Calu3 (cell line): ENCODE measurements at regions not wholly inside any gene's neighbourhood (a gene's known extent, or its start where the extent isn't known, plus 50 kb on each side); places are given as distances from the start of the nearest gene placed in this dataset.

ENCODE experiments used
- BruUV-seq: library from RNA; stranded (reverse); fragments of 400-500 nt; replicated peaks from 2 replicates; lab custom pipeline; 2021; lab: Mats Ljungman, UMichigan
- CTCF ChIA-PET: fragments of 300-600 bp; sonication (Branson Sonifier 250); formaldehyde crosslinking; loops from one replicate; lab custom pipeline; 2022; ENCODE audit warnings: antibody characterized with exemption; lab: Charles Lee
- DNase-seq: peaks from one replicate; pipeline ENCODE4 v3.0.0; 2022
- H3K27ac Mint-ChIP-seq: one replicate; pipeline ENCODE4 v1.8.0; 2022; ENCODE audit warnings: mixed read lengths; ENCODE audit not compliant: unreplicated experiment
- H3K27me3 Mint-ChIP-seq: one replicate; pipeline ENCODE4 v1.8.0; 2022; ENCODE audit warnings: mixed read lengths; ENCODE audit not compliant: unreplicated experiment
- H3K36me3 Mint-ChIP-seq: one replicate; pipeline ENCODE4 v1.8.0; 2022; ENCODE audit warnings: mild to moderate bottlenecking, moderate library complexity, mixed read lengths; ENCODE audit not compliant: insufficient read depth, unreplicated experiment
- H3K4me1 Mint-ChIP-seq: one replicate; pipeline ENCODE4 v1.8.0; 2022; ENCODE audit warnings: mild to moderate bottlenecking, low read depth, mixed read lengths; ENCODE audit not compliant: unreplicated experiment
- H3K4me3 Mint-ChIP-seq: one replicate; pipeline ENCODE4 v1.8.0; 2022; ENCODE audit warnings: mild to moderate bottlenecking, low read depth, moderate library complexity, mixed read lengths; ENCODE audit not compliant: unreplicated experiment
- H3K9me3 Mint-ChIP-seq: one replicate; pipeline ENCODE4 v1.8.0; 2022; ENCODE audit warnings: low read depth, mixed read lengths; ENCODE audit not compliant: unreplicated experiment
- intact Hi-C: fragments of 100-400 bp; cut with micrococcal nuclease; formaldehyde crosslinking; loops from one replicate; pipeline ENCODE4 v1.10.0; 2022; ENCODE audit not compliant: unreplicated experiment
- TF ChIP-seq, protein P1 (sequence below): fragments of 200-600 bp; IDR thresholded peaks from one replicate; pipeline ENCODE4 v1.8.0; 2022; ENCODE audit warnings: antibody characterized with exemption; ENCODE audit not compliant: unreplicated experiment

DNA sequence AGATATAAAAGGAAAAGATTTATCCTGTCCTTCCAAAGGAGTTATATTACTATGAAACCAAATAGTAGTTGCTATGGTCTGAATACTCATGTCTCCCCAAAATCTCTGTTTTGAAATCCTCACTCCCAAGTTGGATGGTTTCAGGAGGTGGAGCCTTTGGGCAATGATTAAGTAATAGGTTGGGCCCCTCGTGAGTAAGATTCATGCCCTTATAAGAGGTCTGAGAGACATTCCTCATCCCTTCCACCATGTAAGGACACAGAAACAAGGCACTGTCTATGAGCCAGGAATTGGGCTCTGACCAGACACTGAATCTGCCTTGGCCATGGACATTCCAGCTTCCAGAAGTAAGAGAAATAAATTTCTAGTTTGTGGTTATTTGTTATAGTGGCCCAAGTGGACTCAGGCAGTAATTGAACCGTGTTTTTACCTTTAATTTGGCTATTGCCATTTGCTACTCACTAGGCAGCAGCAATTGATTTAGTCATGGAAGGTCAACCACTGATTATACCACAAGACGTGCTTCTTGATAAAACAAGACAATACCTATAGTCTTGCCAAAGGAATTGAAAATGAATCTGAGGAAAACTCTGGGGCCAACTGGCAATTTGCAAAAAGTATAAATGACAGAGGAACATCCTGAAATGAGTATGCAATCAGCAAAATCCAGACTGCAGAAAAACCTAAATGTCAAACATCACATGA, 717.4 kb upstream of the SPRY2 start:
- no peaks in the 10 kb centered on the region for H3K36me3 Mint-ChIP-seq
- DNase-seq, result no peak
- no peak overlapping the region for H3K27ac Mint-ChIP-seq
- no peak overlapping the region for H3K4me3 Mint-ChIP-seq
- no peaks in the 10 kb centered on the region for H3K9me3 Mint-ChIP-seq
- H3K4me1 Mint-ChIP-seq, result no peaks in the 10 kb centered on the region
- H3K27me3 Mint-ChIP-seq, result no peaks in the 10 kb centered on the region
- BruUV-seq, result no TSS peak
- intact Hi-C loops, result no loop called here
- CTCF ChIA-PET, result no interaction called here
- TF ChIP-seq, protein P1, sequence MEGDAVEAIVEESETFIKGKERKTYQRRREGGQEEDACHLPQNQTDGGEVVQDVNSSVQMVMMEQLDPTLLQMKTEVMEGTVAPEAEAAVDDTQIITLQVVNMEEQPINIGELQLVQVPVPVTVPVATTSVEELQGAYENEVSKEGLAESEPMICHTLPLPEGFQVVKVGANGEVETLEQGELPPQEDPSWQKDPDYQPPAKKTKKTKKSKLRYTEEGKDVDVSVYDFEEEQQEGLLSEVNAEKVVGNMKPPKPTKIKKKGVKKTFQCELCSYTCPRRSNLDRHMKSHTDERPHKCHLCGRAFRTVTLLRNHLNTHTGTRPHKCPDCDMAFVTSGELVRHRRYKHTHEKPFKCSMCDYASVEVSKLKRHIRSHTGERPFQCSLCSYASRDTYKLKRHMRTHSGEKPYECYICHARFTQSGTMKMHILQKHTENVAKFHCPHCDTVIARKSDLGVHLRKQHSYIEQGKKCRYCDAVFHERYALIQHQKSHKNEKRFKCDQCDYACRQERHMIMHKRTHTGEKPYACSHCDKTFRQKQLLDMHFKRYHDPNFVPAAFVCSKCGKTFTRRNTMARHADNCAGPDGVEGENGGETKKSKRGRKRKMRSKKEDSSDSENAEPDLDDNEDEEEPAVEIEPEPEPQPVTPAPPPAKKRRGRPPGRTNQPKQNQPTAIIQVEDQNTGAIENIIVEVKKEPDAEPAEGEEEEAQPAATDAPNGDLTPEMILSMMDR, result no peak

DNA sequence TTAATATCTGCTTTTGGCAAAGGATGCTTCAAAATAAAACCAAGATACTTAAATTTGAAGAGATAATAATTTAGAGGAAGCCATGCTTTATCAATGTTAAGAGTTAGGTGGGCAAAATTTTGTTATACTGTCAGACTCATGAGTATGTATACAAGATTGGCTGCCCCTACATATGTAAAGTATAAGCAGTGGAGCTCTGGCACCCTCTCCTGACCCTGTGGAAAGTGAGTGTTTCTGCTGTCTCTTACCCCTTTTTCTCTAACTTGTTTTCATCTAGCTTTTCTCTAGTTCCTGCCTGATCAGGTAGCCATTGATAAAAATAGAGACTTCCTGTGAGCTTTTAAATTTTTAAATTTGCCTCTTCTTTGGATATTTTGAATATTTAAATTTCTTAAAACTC, 710.9 kb upstream of the SPRY2 start:
- TF ChIP-seq, protein P1, result no peak
- no peak for DNase-seq
- no peaks in the 10 kb centered on the region for H3K27me3 Mint-ChIP-seq
- no peak overlapping the region for H3K27ac Mint-ChIP-seq
- no TSS peak for BruUV-seq
- no peak overlapping the region for H3K4me3 Mint-ChIP-seq
- H3K36me3 Mint-ChIP-seq, result no peaks in the 10 kb centered on the region
- no peaks in the 10 kb centered on the region for H3K4me1 Mint-ChIP-seq
- intact Hi-C loops, result no loop called here
- CTCF ChIA-PET, result no interaction called here
- no peaks in the 10 kb centered on the region for H3K9me3 Mint-ChIP-seq

DNA sequence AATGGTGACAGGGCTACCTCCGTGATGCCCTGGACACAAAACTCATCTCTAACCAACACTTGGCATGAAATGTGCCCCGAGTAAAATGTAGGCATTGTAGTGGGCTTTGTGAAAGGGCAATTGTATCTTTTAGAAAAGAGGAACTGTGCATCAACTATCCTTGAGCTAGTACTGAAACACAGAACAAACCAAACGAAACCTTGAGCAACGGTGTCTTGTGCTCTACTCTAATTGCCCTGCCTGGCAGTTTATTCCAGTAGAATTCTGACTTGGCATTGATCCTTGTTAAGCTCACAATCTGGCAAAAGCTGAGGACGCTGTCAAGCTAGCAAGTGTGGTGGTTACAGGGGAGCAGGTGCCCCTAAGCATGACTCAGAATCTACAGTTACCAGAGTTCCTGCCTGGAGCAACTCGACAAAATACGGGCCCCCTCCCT, 707.1 kb upstream of the SPRY2 start:
- TF ChIP-seq, protein P1, result no peak
- Mint-ChIP-seq H3K4me1 (no peaks in the 10 kb centered on the region), H3K36me3 (no peaks in the 10 kb centered on the region), H3K27me3 (no peaks in the 10 kb centered on the region), H3K27ac (no peak overlapping the region), H3K9me3 (no peaks in the 10 kb centered on the region), H3K4me3 (no peak overlapping the region)
- no peak for DNase-seq
- no TSS peak for BruUV-seq
- CTCF ChIA-PET, result no interaction called here
- intact Hi-C loops, result no loop called here

DNA sequence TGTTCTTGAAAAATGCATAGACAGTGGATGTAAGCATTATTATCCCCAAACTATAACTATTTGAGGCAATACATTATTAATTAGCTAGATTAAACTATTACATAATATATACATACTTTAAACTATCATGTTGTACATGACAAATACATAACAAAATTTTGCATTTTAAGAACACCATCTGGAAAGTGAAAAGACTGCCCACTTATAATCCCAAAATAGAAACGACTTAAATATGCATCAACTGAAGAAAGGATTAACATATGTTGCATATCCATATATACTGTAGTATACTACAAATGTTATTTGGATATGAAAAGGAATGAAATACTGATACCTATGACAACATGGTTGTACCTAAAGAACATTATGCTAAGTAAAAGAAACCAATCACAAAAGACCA, 700.8 kb upstream of the SPRY2 start:
- no peaks in the 10 kb centered on the region for H3K36me3 Mint-ChIP-seq
- TF ChIP-seq, protein P1, result no peak
- DNase-seq, result no peak
- H3K4me1 Mint-ChIP-seq, result no peaks in the 10 kb centered on the region
- BruUV-seq, result no TSS peak
- intact Hi-C loops, result no loop called here
- no peak overlapping the region for H3K4me3 Mint-ChIP-seq
- peaks cover 3% of the 10 kb centered on the region for H3K9me3 Mint-ChIP-seq
- H3K27ac Mint-ChIP-seq, result no peak overlapping the region
- H3K27me3 Mint-ChIP-seq, result no peaks in the 10 kb centered on the region
- CTCF ChIA-PET, result no interaction called here
